ENCODE measurements at regions not wholly inside any gene's neighbourhood (a gene's known extent, or its start where the extent isn't known, plus 50 kb on each side); places are given as distances from the start of the nearest gene placed in this dataset.

DNA sequence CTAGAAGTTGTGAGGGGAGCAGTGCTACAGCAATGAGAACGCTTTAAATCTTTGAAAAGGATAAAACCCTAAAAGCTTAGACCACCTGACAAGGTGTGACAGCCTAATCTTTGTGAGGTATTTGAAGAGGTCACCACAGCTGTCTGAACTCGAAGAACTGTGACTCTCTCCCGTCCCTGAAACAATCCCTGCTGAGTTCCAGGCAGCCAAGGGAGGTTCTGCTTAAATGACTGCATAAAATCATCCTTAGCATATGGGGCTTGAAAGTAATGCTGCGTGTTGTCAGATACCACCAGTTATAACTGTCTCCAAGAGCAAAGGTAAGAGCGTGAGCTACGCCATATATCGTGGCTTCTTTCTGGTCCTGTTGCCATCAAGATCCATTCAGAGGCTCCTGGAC is 696.3 kb downstream of the PCDH7 start:
- TF ChIP-seq POLR2A (IDR thresholded peaks at IDR 0.05; ENCODE audit: low read length) (no peak), GATA1 (IDR thresholded peaks at IDR 0.05; ENCODE audit: low read depth, low read length) (no peak)
